GM21360 (cell line): ENCODE measurements at regions not wholly inside any gene's neighbourhood (a gene's known extent, or its start where the extent isn't known, plus 50 kb on each side); places are given as distances from the start of the nearest gene placed in this dataset.
"Not testable (repeated sequence)": the region's sequence is repeated elsewhere in the genome, so short reads cannot be mapped to it uniquely, and the experiment has no call there.

Source experiments
- ATAC-seq: cut with Tn5 transposase; IDR thresholded peaks from one replicate; pipeline ENCODE4 v1.9.1; 2021; ENCODE audit warnings: mild to moderate bottlenecking, moderate library complexity; ENCODE audit not compliant: unreplicated experiment

- no peak for ATAC-seq
These were observed 197.1 kb upstream of the HCN1 start for GRCh38 chr5:45893309-45893708.

DNA sequence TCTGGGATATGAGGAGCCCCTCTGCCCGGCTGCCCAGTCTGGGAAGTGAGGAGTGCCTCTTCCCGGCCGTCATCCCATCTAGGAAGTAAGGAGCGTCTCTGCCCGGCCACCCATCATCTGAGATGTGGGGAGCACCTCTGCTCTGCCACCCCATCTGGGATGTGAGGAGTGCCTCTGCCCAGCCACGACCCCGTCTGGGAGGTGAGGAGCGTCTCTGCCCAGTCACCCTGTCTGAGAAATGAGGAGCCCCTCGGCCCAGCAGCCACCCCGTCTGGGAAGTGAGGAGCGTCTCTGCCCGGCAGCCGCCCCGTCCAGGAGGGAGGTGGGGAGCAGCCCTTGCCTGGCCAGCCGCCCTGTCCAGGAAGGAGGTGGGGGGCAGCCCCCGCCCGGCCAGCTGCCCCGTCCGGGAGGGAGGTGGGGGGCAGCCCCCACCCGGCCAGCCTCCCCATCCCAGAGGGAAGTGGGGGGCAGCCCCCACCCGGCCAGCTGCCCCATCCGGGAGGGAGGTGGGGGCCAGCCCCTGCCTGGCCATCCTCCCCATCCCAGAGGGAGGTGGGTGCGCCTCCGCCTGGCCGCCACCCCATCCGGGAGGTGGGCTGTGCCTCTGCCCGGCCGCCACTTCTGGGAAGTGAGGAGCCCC is 194.4 kb upstream of the HCN1 start:
- not testable (repeated sequence) for ATAC-seq

GRCh38 chr5:45862763-45863162 is 166.6 kb upstream of the HCN1 start:
- ATAC-seq, result no peak

GRCh38 chr5:45847877-45848276 is 151.7 kb upstream of the HCN1 start:
- no peak for ATAC-seq

DNA sequence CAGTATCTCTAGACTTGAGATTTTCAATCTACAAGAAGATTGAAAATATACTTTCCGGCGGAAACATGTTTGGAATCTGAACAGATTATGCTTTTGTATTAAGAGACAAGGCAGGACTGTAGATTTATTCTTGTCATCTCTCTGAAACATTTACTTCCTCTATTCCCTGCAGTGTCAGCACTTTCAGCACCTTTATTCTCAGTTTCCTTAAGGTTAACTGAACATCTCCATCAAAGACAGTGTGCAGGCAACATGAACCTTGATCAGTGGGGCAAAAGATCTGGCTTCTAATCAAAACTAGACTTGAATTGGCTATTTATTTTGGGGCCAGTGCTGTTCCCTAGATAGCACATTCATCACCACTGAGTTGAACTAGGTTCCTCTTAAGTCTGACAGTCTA is 129.9 kb upstream of the HCN1 start:
- no peak for ATAC-seq

DNA sequence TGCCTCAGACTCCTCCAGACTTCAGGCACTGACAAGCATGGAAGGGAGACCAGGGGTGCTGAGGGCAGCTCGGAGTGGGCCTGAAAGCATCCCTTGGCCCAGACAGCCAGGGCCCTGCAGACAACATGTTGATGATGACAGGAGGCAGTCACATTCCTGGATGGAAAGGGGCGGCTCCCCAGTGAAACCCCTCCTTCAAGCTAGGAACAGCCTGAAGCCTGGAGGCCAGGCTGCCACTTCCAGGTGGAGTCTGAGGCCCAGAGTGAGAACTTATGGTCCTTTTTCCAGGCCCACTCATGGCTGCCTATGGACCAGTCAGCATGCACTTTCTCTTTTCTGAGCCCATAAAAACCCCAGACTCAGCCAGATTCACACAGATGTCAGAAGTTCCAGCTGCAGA is 104.2 kb upstream of the HCN1 start:
- ATAC-seq, result no peak

DNA sequence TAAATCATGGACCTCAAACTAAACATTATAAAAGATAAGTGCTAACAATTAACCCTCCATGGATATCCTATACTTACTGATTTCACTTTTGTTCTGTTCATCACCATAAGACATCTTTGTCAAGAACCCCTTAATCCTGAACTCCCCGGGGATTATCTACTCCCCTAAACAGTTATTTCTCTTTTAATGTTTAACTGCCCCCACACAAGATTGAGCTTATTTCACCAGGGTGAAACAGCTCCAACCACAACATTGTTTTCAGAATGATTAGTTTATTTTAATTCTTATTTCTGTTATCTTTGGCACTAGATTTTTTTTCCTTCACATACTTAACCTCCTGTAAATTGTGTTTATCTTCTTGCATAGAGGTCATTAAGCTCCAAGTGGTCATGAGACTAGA is 103.2 kb upstream of the HCN1 start:
- ATAC-seq, result no peak

DNA sequence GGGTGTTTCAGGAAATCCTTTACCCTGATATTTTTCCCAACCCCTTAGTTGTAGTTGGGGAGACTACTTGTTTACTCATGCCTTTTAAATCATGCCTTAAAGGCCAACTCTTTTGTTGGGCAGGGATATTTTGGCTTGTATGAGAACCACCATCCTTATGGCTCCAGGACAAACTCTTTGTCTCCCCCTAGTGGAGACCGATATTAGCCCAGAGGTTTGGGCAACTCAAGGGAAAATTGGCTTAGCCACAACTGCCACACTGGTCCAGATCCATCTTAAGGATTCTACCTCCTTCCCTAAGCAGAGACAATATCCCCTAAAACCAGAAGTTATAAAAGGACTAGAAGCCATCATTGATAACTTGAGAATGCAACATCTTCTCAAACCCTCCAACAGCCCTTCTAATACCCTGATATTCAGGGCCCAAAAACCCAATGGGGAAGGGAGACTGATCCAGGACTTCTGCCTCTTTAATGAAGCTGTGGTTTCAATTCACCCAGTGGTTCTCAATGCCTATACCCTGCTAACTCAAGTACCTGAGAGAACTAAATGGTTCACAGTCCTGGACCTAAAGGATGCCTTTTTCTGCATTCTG is 100.9 kb upstream of the HCN1 start:
- no peak for ATAC-seq

- no peak for ATAC-seq
These were observed 99.3 kb upstream of the HCN1 start for GRCh38 chr5:45795458-45795857.

GRCh38 chr5:45793638-45794532 is 97.7 kb upstream of the HCN1 start:
- ATAC-seq, result peak; percentile 89

GRCh38 chr5:45779874-45780671 is 83.9 kb upstream of the HCN1 start:
- ATAC-seq, result no peak

DNA sequence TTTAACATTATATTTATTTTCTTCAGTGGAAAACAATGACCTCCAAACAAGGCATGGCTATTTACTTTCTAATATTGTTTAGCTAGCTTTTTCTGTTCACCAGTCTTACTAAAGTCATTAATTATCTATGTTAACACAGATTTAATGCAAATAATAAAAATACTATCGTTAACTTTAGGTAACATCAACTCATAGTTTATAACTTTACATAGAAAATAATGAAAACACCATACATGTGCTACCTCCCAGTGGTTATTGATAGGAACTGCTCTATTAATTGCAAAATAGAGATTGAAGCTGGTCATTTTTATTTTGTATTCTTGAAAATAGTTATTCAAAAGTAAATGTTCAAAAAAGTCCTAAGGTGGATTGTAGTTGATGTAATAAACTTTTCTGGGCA is 78.3 kb upstream of the HCN1 start:
- ATAC-seq, result peak; percentile 50

GRCh38 chr5:45772402-45772801 is 76.2 kb upstream of the HCN1 start:
- no peak for ATAC-seq

DNA sequence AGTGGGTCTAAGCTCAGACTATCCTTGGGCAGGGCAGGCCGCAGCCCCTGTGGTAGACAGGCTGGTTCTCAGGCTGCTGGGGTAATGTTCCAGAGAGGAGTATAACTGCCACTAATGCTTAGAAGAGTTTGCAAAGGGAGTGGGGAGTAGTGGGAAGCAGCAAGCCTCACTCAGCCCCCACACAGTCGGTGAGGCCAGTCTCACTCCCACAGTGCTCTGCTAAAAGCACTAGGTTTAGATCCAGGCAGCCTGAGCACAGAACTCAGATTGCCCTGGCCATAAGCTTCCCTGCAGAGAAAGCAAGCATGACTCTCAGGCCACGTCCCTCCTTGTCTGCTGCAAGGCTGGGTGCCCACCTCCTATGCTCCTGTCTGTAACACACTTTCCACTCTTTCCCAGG is 69.4 kb upstream of the HCN1 start:
- ATAC-seq, result no peak

GRCh38 chr5:45750574-45750973 is 54.4 kb upstream of the HCN1 start:
- no peak for ATAC-seq

DNA sequence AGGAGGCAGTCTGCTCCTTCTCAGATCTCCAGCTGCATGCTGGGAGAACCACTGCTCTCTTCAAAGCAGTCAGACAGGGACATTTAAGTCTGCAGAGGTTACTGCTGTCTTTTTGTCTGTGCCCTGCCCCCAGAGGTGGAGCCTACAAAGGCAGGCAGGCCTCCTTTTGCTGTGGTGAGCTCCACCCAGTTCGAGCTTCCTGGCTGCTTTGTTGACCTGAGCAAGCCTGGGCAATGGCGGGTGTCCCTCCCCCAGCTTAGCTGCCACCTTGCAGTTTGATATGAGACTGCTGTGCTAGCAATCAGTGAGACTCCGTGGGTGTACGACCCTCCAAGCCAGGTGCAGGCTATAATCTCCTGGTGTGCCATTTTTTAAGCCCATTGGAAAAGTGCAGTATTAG is 52.3 kb upstream of the HCN1 start:
- ATAC-seq, result not testable (repeated sequence)
